K562 (cell line): ENCODE measurements at regions not wholly inside any gene's neighbourhood (a gene's known extent, or its start where the extent isn't known, plus 50 kb on each side); places are given as distances from the start of the nearest gene placed in this dataset.

Experiments used
- ATAC-seq: fragments of 200-7000 bp; cut with Tn5 transposase; 3 replicates; pipeline ENCODE4 v1.9.1; 2020; ENCODE audit warnings: moderate library complexity
- BruUV-seq: library from RNA; stranded (reverse); fragments of 400-500 nt; replicated peaks from 2 replicates; lab custom pipeline; 2021; lab: Mats Ljungman, UMichigan
- CTCF ChIA-PET: fragments of 300-600 bp; formaldehyde crosslinking; extraction: SDS; loops from one replicate; lab custom pipeline; 2021; ENCODE audit warnings: low intra/inter-chr PET ratio; lab: Yijun Ruan, JAX
- POLR2A ChIA-PET: fragments of 300-600, 350-650 bp; sonication (Branson Sonifier 250); formaldehyde crosslinking; extraction: SDS; loops from one replicate; lab custom pipeline; 2021; ENCODE audit warnings: antibody characterized with exemption, inconsistent platforms; lab: Yijun Ruan, JAX
- DNase-seq, 4 experiments: peaks; one replicate each; pipeline versions ENCODE4 v3.0.0 to v3.0.0-alpha.2; 2011 to 2018; ENCODE audit warnings: low spot score in 3 of 4, mixed read lengths in 3 of 4; ENCODE audit errors: extremely low read depth in 1 of 4
- FAIRE-seq: peaks from 2 replicates; lab custom pipeline; 2011; peaks lifted over from hg19 to GRCh38; lab: Jason Lieb, UNC
- H2AFZ ChIP-seq: 2 replicates; pipeline ENCODE4 v1.6.0; 2011; ENCODE audit warnings: low read depth, low read length, control low read depth, inconsistent platforms
- H3K27ac ChIP-seq: fragments of 200-600 bp; 3 replicates; pipeline ENCODE4 v1.8.0; 2011; ENCODE audit warnings: low read depth, mild to moderate bottlenecking, control low read depth, inconsistent platforms, low read length, moderate library complexity, mixed read lengths; ENCODE audit errors: extremely low read depth
- H3K27me3 ChIP-seq, 2 experiments: fragments of 300-600 bp in 1 of 2; 2 replicates in 1 of 2; 3 replicates in 1 of 2; pipeline versions ENCODE4 v1.6.0 to v1.8.0; 2011; ENCODE audit warnings: inconsistent platforms in 2 of 2, low read length in 2 of 2, mild to moderate bottlenecking in 1 of 2, mixed read lengths in 1 of 2, moderate library complexity in 1 of 2; ENCODE audit not compliant: control insufficient read depth in 2 of 2, insufficient read depth in 2 of 2
- H3K36me3 ChIP-seq: fragments of 300-600 bp; 3 replicates; pipeline ENCODE4 v1.8.0; 2011; ENCODE audit warnings: mild to moderate bottlenecking, low read length, inconsistent platforms; ENCODE audit not compliant: control insufficient read depth, insufficient read depth
- H3K4me1 ChIP-seq, 2 experiments: fragments of 200-600 bp in 1 of 2; replicated peaks in 1 of 2; 2 replicates in 1 of 2; 3 replicates in 1 of 2; pipeline versions ENCODE4 v1.5.1 to v1.8.0; 2011; ENCODE audit warnings: inconsistent platforms in 2 of 2, low read length in 2 of 2, mild to moderate bottlenecking in 1 of 2, mixed read lengths in 1 of 2, moderate library complexity in 1 of 2; ENCODE audit not compliant: control insufficient read depth in 2 of 2, insufficient read depth in 2 of 2
- H3K4me2 ChIP-seq: 2 replicates; pipeline ENCODE4 v1.6.1; 2011; ENCODE audit warnings: low read length, control low read depth, inconsistent platforms, mixed read lengths; ENCODE audit not compliant: insufficient read depth
- H3K4me3 ChIP-seq: fragments of 200-600 bp; sonication (generic), shearing (Covaris generic); 2 replicates; pipeline ENCODE4 v1.5.1; 2016; ENCODE audit warnings: control low read depth, inconsistent platforms
- H3K79me2 ChIP-seq: fragments of 200-600 bp; 3 replicates; pipeline ENCODE4 v1.8.0; 2011; ENCODE audit warnings: low read length, inconsistent platforms; ENCODE audit not compliant: control insufficient read depth, insufficient read depth
- H3K9ac ChIP-seq, 2 experiments: 2 replicates each; pipeline versions ENCODE4 v1.6.0 to v1.6.1; 2011; ENCODE audit warnings: low read depth in 2 of 2, low read length in 2 of 2, control low read depth in 1 of 2, inconsistent platforms in 1 of 2, mild to moderate bottlenecking in 1 of 2, mixed read lengths in 1 of 2; ENCODE audit not compliant: insufficient read depth in 1 of 2
- H3K9me1 ChIP-seq: one replicate; pipeline ENCODE4 v1.6.0; 2011; ENCODE audit warnings: inconsistent platforms, mild to moderate bottlenecking, low read length, moderate library complexity; ENCODE audit not compliant: control insufficient read depth, insufficient read depth
- H3K9me3 ChIP-seq: replicated peaks from 2 replicates; pipeline ENCODE4 v1.5.1; 2011; ENCODE audit warnings: low read depth, low read length, inconsistent platforms; ENCODE audit not compliant: control insufficient read depth, insufficient read depth
- H4K20me1 ChIP-seq: replicated peaks from 2 replicates; pipeline ENCODE4 v1.6.1; 2011; ENCODE audit warnings: low read length, inconsistent platforms, mixed read lengths; ENCODE audit not compliant: control insufficient read depth, insufficient read depth
- CTCF ChIP-seq, 3 experiments: IDR thresholded peaks in 2 of 3; conservative IDR thresholded peaks in 1 of 3; 2 replicates each; pipeline ENCODE4 v1.5.1; 2011 to 2012; ENCODE audit warnings: low read length in 3 of 3, mild to moderate bottlenecking in 3 of 3, control low read depth in 2 of 3, improper control_type of control experiment in 1 of 3, inconsistent platforms in 1 of 3, low read depth in 1 of 3, mixed read lengths in 1 of 3, moderate library complexity in 1 of 3; ENCODE audit not compliant: insufficient read depth in 2 of 3
- RAD21 ChIP-seq, 2 experiments: fragments of 250-450 bp in 1 of 2; fragments of 450-650 bp in 1 of 2; sonication (Bioruptor Pico) in 1 of 2; formaldehyde crosslinking in 1 of 2; IDR thresholded peaks in 1 of 2; conservative IDR thresholded peaks in 1 of 2; 2 replicates each; pipeline versions ENCODE4 v1.4.0 to v1.8.0; 2020 to 2022; ENCODE audit warnings: mild to moderate bottlenecking in 2 of 2, moderate library complexity in 1 of 2
- SOX6 ChIP-seq: fragments of 450-650 bp; IDR thresholded peaks from 2 replicates; pipeline ENCODE4 v1.6.1; 2014; ENCODE audit warnings: mild to moderate bottlenecking
- XRCC3 ChIP-seq: fragments of 450-650 bp; IDR thresholded peaks from 2 replicates; pipeline ENCODE4 v1.6.1; 2017; ENCODE audit warnings: mild to moderate bottlenecking, moderate library complexity
- WGBS: fragments of 100-300 bp; shearing (Covaris generic); methylation state at CpG from one replicate; pipeline ENCODE4 v1.1.6; 2016; ENCODE audit warnings: low coverage, mixed read lengths; ENCODE audit not compliant: insufficient coverage; ENCODE audit errors: missing lambda C conversion rate; 5-methylcytosine and 5-hydroxymethylcytosine counted together
- in situ Hi-C: fragments of 300-500 bp; cut with MboI; formaldehyde crosslinking; loops from 4 replicates; pipeline ENCODE4 v1.15.0; 2018; ENCODE audit warnings: inconsistent platforms, mixed read lengths
- intact Hi-C: fragments of 100-400 bp; cut with micrococcal nuclease; formaldehyde crosslinking; loops from 2 replicates; pipeline ENCODE4 v1.14.2; 2022

DNA sequence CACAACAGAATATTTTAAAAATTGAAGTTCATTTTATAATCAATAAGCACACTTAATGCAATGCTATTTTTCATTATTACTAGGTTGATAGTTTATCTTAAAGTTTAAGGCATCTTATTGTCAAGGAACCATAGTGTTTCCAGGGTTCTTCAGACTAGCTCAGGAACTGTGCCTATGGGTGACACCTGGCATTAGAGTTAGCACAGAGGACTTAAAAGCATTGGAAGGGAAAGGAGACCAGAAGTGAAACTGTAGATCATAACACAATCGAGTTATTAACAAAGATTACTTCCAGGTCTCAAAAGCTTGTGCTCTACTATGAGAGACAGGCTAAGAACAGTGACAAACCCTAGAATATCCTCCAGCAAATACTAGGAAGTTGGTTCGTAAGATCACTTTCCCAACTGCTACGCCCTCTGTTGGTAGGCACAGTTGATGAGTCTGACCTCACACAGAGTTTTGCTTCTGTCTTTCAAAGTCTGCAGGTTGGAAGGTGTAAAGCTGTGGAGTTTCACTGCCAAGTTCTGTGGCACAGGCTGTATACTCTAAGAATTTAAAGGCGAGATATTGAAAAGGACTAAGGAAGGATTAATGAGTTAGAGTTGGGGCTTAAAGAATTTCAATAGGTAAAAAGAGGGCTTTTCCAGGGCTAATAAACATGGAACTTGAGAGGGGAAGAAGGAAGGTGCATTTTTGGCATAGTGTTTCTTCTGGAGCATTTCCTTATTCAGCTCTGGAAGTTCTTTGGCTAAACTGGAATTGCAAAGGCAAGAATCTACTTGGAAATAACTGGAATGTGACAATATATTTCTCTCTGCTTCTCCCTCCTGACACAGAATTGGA is 531.3 kb upstream of the JAG1 start:
- 0% methylated on average over 3 of the region's 4 CpGs for WGBS
- H3K4me3 ChIP-seq: no peak overlapping the region
- H4K20me1 ChIP-seq: no peaks in the 10 kb centered on the region
- DNase-seq: peak in 1 of 4 experiments; percentile 14
- no peaks in the 10 kb centered on the region for H3K9me1 ChIP-seq
- BruUV-seq: no TSS peak
- no peak overlapping the region for H3K9ac ChIP-seq
- in situ Hi-C loops: no loop called here
- TF ChIP-seq XRCC3: no peak
- TF ChIP-seq SOX6: no peak
- TF ChIP-seq RAD21 (CRISPR knock-in tag; conservative IDR thresholded peaks at IDR 0.05 in 1 of 2, IDR thresholded peaks at IDR 0.05 in 1 of 2): peak; percentile 32 to 34; a peak in 3 of 4 replicates
- peak in 1 of 3 experiments; percentile 13; a peak in 1 of 6 replicates for TF ChIP-seq CTCF (IDR thresholded peaks at IDR 0.05 in 2 of 3, conservative IDR thresholded peaks at IDR 0.05 in 1 of 3; ENCODE audit: insufficient read depth in 2 of 3, low read depth in 1 of 3, low read length in 3 of 3)
- TF ChIP-seq, all 486 proteins: peak for 2
- POLR2A ChIA-PET: no interaction called here
- no peaks in the 10 kb centered on the region for H3K79me2 ChIP-seq
- H3K27ac ChIP-seq: no peak overlapping the region
- no peaks in the 10 kb centered on the region for H3K4me1 ChIP-seq
- H3K4me2 ChIP-seq: no peak overlapping the region
- H3K27me3 ChIP-seq: no peaks in the 10 kb centered on the region
- intact Hi-C loops: no loop called here
- CTCF ChIA-PET: no interaction called here
- FAIRE-seq (no peak), ATAC-seq (no peak)
- H2AFZ ChIP-seq: no peak overlapping the region
- H3K36me3 ChIP-seq: no peaks in the 10 kb centered on the region
- no peaks in the 10 kb centered on the region for H3K9me3 ChIP-seq
